ENCODE measurements at regions not wholly inside any gene's neighbourhood (a gene's known extent, or its start where the extent isn't known, plus 50 kb on each side); places are given as distances from the start of the nearest gene placed in this dataset.

DNA sequence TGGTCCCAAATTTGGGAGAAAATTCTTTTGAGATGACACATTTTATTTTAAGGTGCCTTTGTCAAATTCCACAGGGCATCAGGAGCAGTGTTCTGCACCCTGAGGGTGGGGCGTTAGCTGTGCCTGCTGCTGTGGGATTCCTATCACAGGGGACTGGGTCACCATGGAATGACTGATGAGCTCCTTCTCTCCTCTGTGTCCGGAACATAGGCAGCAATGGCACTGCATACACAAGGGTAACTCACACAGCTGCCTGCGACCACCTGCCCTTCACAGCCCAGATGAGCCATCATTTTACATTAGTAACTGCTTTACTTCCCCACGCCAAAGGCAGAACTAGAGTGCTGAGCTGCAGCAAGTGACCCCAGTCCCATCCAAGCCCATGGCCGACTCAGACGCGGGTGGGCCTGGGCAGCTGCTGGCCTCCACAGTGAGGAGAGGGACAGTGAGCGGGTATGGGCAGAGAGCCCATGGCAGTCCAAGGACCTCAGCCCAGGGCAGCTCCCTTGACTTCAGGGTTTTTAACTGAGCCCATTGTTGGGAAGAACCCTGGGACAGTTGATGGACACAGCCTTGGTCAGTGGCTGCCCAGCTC is 93.7 kb downstream of the GADD45G start:
- TF ChIP-seq, protein P1, sequence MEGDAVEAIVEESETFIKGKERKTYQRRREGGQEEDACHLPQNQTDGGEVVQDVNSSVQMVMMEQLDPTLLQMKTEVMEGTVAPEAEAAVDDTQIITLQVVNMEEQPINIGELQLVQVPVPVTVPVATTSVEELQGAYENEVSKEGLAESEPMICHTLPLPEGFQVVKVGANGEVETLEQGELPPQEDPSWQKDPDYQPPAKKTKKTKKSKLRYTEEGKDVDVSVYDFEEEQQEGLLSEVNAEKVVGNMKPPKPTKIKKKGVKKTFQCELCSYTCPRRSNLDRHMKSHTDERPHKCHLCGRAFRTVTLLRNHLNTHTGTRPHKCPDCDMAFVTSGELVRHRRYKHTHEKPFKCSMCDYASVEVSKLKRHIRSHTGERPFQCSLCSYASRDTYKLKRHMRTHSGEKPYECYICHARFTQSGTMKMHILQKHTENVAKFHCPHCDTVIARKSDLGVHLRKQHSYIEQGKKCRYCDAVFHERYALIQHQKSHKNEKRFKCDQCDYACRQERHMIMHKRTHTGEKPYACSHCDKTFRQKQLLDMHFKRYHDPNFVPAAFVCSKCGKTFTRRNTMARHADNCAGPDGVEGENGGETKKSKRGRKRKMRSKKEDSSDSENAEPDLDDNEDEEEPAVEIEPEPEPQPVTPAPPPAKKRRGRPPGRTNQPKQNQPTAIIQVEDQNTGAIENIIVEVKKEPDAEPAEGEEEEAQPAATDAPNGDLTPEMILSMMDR (optimal IDR thresholded peaks at IDR 0.05 in 1 of 3, IDR thresholded peaks at IDR 0.05 in 1 of 3, conservative IDR thresholded peaks at IDR 0.05 in 1 of 3; ENCODE audit: extremely low read depth in 1 of 3, insufficient read depth in 2 of 3, low read length in 3 of 3) = no peak
- TF ChIP-seq EZH2 (IDR thresholded peaks at IDR 0.05; ENCODE audit: low read length) = no peak

Data from keratinocyte (primary cell).